ENCODE measurements at regions not wholly inside any gene's neighbourhood (a gene's known extent, or its start where the extent isn't known, plus 50 kb on each side); places are given as distances from the start of the nearest gene placed in this dataset.
"Not testable (repeated sequence)": the region's sequence is repeated elsewhere in the genome, so short reads cannot be mapped to it uniquely, and the experiment has no call there.

DNA sequence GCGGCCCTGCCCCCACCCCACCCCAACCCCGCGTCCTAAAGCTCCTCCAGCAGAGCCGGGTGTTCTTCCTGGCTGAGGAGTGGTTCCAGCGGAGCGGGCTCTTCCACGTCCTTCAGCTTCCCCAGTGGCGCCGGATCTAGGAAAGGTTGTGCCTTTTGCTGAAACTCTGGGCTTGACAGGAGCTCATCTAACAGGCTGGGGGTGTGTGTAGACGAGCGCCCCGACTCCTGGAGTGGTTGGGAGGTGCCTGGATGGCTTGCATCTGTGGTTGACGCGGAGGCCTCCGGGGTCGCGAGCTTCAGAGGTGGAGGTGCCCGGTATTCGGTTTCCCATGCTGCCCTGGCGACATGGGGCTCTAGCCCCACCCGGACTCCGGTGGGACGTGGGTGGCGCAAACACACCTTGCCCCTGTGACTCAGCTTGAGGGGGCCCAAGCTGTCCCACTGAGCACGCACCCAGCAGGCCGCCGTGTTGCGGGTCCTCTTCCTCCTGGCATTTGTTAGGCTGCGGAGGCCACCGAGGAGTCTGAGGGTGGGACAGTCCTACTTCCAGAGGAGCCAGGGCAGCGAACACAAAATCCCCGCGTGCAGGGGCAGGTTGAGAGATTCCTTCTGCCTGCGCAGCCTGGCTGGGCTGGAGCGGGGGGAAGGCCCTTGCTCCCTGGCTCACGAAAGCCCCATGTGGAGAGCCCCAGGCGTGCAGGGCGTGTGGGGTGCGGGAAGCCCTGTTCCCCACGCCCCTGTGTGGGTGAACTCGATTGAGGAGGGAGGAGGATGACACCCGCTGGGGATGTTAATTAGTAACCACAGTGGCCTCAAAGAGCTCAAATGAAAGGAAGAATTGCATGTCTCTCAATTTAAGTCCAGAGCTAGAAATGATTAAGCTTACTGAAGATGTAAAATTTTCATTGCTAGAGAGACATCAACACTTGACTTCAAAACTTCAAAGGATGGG, 3921.7 kb upstream of the OR11H1 start:
- H3K27ac ChIP-seq (ENCODE audit: low read depth, low read length); H3K27ac Mint-ChIP-seq; H3K4me3 Mint-ChIP-seq; POLR2A ChIA-PET; DNase-seq; H3K36me3 Mint-ChIP-seq; H3K36me3 ChIP-seq (ENCODE audit: control insufficient read depth in 2 of 3, insufficient read depth in 3 of 3, low read length in 3 of 3); H3K27me3 ChIP-seq (ENCODE audit: control insufficient read depth in 2 of 2, insufficient read depth in 2 of 2, low read length in 2 of 2); H3K4me1 Mint-ChIP-seq; H3K4me3 ChIP-seq (ENCODE audit: low read length); H3K27me3 Mint-ChIP-seq; ATAC-seq; intact Hi-C loops (cut with micrococcal nuclease); CTCF ChIA-PET; H3K4me1 ChIP-seq (ENCODE audit: control insufficient read depth in 2 of 2, insufficient read depth in 2 of 2, low read length in 2 of 2): not testable (repeated sequence)
- H3K9me3 Mint-ChIP-seq, result peaks cover 14 to 70% (median 37%) of the 10 kb centered on the region in 11 donors
- peaks cover 0 to 19% (median 0%) of the 10 kb centered on the region in 3 experiments for H3K9me3 ChIP-seq (ENCODE audit: control insufficient read depth in 2 of 3, low read length in 3 of 3)

DNA sequence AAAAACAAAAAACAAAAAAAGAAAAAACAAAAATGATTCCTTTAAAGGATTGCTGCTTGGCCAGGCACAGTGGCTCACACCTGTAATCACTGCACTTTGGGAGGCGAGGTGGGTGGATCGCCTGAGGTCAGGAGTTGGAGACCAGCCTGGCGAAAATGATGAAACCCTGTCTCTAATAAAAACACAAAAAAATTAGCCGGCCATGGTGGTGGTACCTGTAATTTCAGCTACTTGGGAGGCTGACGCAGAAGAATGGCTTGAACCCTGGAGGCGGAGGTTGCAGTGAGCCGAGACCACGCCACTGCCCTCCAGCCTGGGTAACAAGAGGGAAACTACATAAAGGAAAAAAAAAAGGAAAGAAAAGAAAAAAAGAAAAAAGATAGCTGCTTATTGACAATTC, 3920.8 kb upstream of the OR11H1 start:
- DNase-seq; H3K36me3 Mint-ChIP-seq; H3K27ac ChIP-seq (ENCODE audit: low read depth, low read length); H3K4me1 Mint-ChIP-seq; ATAC-seq; intact Hi-C loops (cut with micrococcal nuclease); H3K27me3 ChIP-seq (ENCODE audit: control insufficient read depth in 2 of 2, insufficient read depth in 2 of 2, low read length in 2 of 2); H3K4me1 ChIP-seq (ENCODE audit: control insufficient read depth in 2 of 2, insufficient read depth in 2 of 2, low read length in 2 of 2); POLR2A ChIA-PET; H3K36me3 ChIP-seq (ENCODE audit: control insufficient read depth in 2 of 3, insufficient read depth in 3 of 3, low read length in 3 of 3); H3K27me3 Mint-ChIP-seq; H3K27ac Mint-ChIP-seq; H3K4me3 Mint-ChIP-seq; H3K4me3 ChIP-seq (ENCODE audit: low read length); CTCF ChIA-PET: not testable (repeated sequence)
- H3K9me3 Mint-ChIP-seq, result peaks cover 10 to 70% (median 40%) of the 10 kb centered on the region in 11 donors
- peaks cover 0 to 16% (median 0%) of the 10 kb centered on the region in 3 experiments for H3K9me3 ChIP-seq (ENCODE audit: control insufficient read depth in 2 of 3, low read length in 3 of 3)

DNA sequence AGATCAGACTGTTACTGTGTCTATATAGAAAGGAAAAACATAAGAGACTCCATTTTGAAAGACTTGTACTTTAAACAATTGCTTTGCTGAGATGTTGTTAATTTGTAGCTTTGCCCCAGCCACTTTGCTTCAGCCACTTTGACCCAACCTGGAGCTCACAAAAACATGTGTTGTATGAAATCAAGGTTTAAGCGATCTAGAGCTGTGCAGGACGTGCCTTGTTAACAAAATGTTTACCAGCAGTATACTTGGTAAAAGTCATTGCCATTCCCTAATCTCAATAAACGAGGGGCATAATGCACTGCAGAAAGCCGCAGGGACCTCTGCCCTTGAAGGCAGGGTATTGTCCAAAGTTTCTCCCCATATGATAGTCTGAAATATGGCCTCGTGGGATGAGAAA, 3919.5 kb upstream of the OR11H1 start:
- H3K9me3 Mint-ChIP-seq, result peaks cover 13 to 73% (median 39%) of the 10 kb centered on the region in 11 donors
- H3K9me3 ChIP-seq (ENCODE audit: control insufficient read depth in 2 of 3, low read length in 3 of 3), result peaks cover 0 to 26% (median 0%) of the 10 kb centered on the region in 3 experiments
- H3K36me3 ChIP-seq (ENCODE audit: control insufficient read depth in 2 of 3, insufficient read depth in 3 of 3, low read length in 3 of 3); H3K4me3 ChIP-seq (ENCODE audit: low read length); H3K4me3 Mint-ChIP-seq; H3K4me1 Mint-ChIP-seq; H3K27ac ChIP-seq (ENCODE audit: low read depth, low read length); H3K36me3 Mint-ChIP-seq; CTCF ChIA-PET; H3K27ac Mint-ChIP-seq; ATAC-seq; H3K27me3 Mint-ChIP-seq; intact Hi-C loops (cut with micrococcal nuclease); POLR2A ChIA-PET; H3K4me1 ChIP-seq (ENCODE audit: control insufficient read depth in 2 of 2, insufficient read depth in 2 of 2, low read length in 2 of 2); DNase-seq; H3K27me3 ChIP-seq (ENCODE audit: control insufficient read depth in 2 of 2, insufficient read depth in 2 of 2, low read length in 2 of 2): not testable (repeated sequence)

DNA sequence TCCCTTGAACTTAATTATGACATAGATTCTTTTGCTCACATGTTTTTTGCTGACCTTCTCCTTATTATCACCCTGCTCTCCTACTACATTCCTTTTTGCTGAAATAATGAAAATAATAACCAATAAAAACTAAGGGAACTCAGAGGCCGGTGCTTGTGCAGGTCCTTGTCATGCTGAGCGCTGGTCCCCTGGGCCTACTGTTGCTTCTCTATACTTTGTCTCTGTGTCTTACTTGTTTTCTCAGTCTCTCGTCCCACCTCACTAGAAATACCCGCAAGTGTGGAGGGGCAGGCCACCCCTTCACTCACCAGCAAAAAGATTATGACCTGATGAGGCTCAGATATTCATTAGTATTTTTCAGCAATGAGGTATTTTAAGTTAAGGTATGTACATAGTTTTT, 3918.8 kb upstream of the OR11H1 start:
- POLR2A ChIA-PET; H3K4me1 ChIP-seq (ENCODE audit: control insufficient read depth in 2 of 2, insufficient read depth in 2 of 2, low read length in 2 of 2); H3K36me3 ChIP-seq (ENCODE audit: control insufficient read depth in 2 of 3, insufficient read depth in 3 of 3, low read length in 3 of 3); H3K27ac Mint-ChIP-seq; H3K4me3 ChIP-seq (ENCODE audit: low read length); H3K4me1 Mint-ChIP-seq; H3K27ac ChIP-seq (ENCODE audit: low read depth, low read length); DNase-seq; CTCF ChIA-PET; ATAC-seq; H3K36me3 Mint-ChIP-seq; H3K27me3 ChIP-seq (ENCODE audit: control insufficient read depth in 2 of 2, insufficient read depth in 2 of 2, low read length in 2 of 2); intact Hi-C loops (cut with micrococcal nuclease); H3K27me3 Mint-ChIP-seq; H3K4me3 Mint-ChIP-seq: not testable (repeated sequence)
- H3K9me3 ChIP-seq (ENCODE audit: control insufficient read depth in 2 of 3, low read length in 3 of 3), result peaks cover 0 to 26% (median 0%) of the 10 kb centered on the region in 3 experiments
- peaks cover 11 to 75% (median 41%) of the 10 kb centered on the region in 11 donors for H3K9me3 Mint-ChIP-seq

DNA sequence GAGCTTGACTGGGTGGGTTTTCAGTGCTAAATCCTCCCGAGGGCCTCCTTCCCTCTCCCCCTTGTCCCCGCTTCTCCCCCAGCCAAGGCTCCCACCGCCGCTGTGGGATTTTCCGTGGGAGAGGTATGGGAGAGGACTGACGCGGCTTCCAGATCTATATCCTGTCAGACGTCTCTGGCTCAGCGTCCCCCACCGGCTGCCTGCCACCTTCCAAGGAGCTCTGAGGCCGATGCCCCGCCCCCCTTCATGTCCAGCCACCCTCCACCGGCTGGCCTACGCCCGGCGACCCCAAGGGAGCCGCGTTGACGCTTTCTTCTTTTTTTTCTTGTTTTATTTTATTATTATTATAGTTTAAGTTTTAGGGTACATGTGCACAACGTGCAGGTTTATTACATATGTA, 3916.7 kb upstream of the OR11H1 start:
- H3K27ac Mint-ChIP-seq; H3K4me1 Mint-ChIP-seq; intact Hi-C loops (cut with micrococcal nuclease); POLR2A ChIA-PET; H3K36me3 ChIP-seq (ENCODE audit: control insufficient read depth in 2 of 3, insufficient read depth in 3 of 3, low read length in 3 of 3); H3K27me3 ChIP-seq (ENCODE audit: control insufficient read depth in 2 of 2, insufficient read depth in 2 of 2, low read length in 2 of 2); DNase-seq; CTCF ChIA-PET; H3K4me1 ChIP-seq (ENCODE audit: control insufficient read depth in 2 of 2, insufficient read depth in 2 of 2, low read length in 2 of 2); H3K27me3 Mint-ChIP-seq; H3K27ac ChIP-seq (ENCODE audit: low read depth, low read length); H3K4me3 ChIP-seq (ENCODE audit: low read length); H3K4me3 Mint-ChIP-seq; ATAC-seq: not testable (repeated sequence)
- Mint-ChIP-seq H3K36me3 (peaks cover 0 to 15% (median 7%) of the 10 kb centered on the region in 5 donors), H3K9me3 (peaks cover 24 to 83% (median 53%) of the 10 kb centered on the region in 11 donors)
- peaks cover 0 to 31% (median 0%) of the 10 kb centered on the region in 3 experiments for H3K9me3 ChIP-seq (ENCODE audit: control insufficient read depth in 2 of 3, low read length in 3 of 3)

DNA sequence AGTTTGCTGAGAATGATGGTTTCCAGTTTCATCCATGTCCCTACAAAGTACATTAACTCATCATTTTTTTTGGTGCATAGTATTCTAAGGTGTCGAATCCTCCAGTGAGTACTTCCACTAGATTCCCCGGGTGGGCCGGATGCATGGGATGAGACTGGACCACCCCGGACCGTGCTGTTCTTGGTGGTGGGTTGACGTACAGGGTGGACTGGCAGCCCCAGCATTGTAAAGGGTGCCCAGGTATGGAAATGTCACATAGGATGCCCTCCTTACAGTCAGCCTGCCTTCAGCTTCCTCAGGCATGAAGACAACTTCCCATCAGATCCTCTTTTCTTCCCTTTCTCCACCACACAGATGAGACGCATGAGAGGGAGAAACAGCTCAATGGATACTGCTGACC, 3916.1 kb upstream of the OR11H1 start:
- Mint-ChIP-seq H3K36me3 (peaks cover 0 to 17% (median 9%) of the 10 kb centered on the region in 5 donors), H3K9me3 (peaks cover 27 to 83% (median 57%) of the 10 kb centered on the region in 11 donors)
- H3K4me3 Mint-ChIP-seq; CTCF ChIA-PET; ATAC-seq; H3K27ac Mint-ChIP-seq; H3K27ac ChIP-seq (ENCODE audit: low read depth, low read length); H3K4me3 ChIP-seq (ENCODE audit: low read length); DNase-seq; H3K27me3 ChIP-seq (ENCODE audit: control insufficient read depth in 2 of 2, insufficient read depth in 2 of 2, low read length in 2 of 2); H3K4me1 ChIP-seq (ENCODE audit: control insufficient read depth in 2 of 2, insufficient read depth in 2 of 2, low read length in 2 of 2); H3K27me3 Mint-ChIP-seq; intact Hi-C loops (cut with micrococcal nuclease); POLR2A ChIA-PET; H3K36me3 ChIP-seq (ENCODE audit: control insufficient read depth in 2 of 3, insufficient read depth in 3 of 3, low read length in 3 of 3); H3K4me1 Mint-ChIP-seq: not testable (repeated sequence)
- peaks cover 0 to 32% (median 0%) of the 10 kb centered on the region in 3 experiments for H3K9me3 ChIP-seq (ENCODE audit: control insufficient read depth in 2 of 3, low read length in 3 of 3)

Data from naive thymus-derived CD4-positive, alpha-beta T cell (primary cell).